ENCODE measurements at regions not wholly inside any gene's neighbourhood (a gene's known extent, or its start where the extent isn't known, plus 50 kb on each side); places are given as distances from the start of the nearest gene placed in this dataset.
"Not testable (repeated sequence)": the region's sequence is repeated elsewhere in the genome, so short reads cannot be mapped to it uniquely, and the experiment has no call there.

DNA sequence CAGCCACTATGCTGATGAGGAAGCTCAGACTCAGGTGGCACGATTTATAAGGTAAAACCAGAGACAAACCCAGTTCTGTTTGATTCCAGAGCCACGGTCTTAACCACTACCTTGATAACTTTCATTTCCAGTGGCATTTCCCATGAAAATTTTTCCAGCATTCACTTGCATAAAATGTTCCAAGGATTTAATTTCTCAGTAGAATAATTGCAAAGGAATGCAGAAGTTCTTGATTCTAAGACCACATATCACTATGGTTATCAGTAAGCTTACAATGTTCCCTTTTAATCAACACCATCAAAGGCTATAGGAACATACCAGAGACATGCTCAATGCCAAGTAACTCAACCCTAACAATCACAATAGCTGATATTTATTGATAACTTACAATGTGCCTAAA, 306.0 kb upstream of the HS3ST5 start:
- no peaks in the 10 kb centered on the region for H4K20me1 ChIP-seq (ENCODE audit: insufficient read depth, low read length)

DNA sequence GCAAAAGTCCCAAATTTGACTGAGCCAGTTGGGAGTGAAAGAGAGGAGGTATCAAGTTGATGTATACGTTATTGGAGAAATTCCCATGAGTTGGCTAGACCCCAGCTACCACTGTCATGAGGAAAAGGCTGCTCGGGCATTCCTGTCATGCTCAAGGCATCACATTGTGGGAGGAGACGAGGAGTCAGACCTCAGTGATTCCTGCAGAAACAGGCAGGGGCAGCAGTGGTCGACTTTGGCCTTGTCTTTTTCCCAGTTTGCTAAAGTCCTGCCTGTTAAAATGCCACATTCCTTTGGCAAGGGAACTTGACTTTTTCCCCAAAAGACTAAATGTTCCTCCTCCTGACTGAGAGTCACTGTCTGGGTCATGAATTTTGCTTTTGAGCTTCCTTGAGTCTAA, 295.5 kb upstream of the HS3ST5 start:
- H3K27ac ChIP-seq (ENCODE audit: low read depth, low read length, poor library complexity, severe bottlenecking): no peak overlapping the region
- no peaks in the 10 kb centered on the region for H3F3A ChIP-seq (ENCODE audit: insufficient read depth, low read length)
- no peaks in the 10 kb centered on the region for H3K36me3 ChIP-seq (ENCODE audit: insufficient read depth, low read length)
- no peaks in the 10 kb centered on the region for H4K20me1 ChIP-seq (ENCODE audit: insufficient read depth, low read length)
- H3K9me3 ChIP-seq (ENCODE audit: low read length): no peaks in the 10 kb centered on the region
- H3K79me2 ChIP-seq (ENCODE audit: insufficient read depth, low read length): no peaks in the 10 kb centered on the region
- no peak overlapping the region for H3K4me3 ChIP-seq (ENCODE audit: low read depth, low read length, poor library complexity, severe bottlenecking)
- H3K4me2 ChIP-seq (ENCODE audit: low read length): no peak overlapping the region
- no peak for TF ChIP-seq EZH2 (IDR thresholded peaks at IDR 0.05; ENCODE audit: borderline replicate concordance, low read length)
- TF ChIP-seq, protein P1, sequence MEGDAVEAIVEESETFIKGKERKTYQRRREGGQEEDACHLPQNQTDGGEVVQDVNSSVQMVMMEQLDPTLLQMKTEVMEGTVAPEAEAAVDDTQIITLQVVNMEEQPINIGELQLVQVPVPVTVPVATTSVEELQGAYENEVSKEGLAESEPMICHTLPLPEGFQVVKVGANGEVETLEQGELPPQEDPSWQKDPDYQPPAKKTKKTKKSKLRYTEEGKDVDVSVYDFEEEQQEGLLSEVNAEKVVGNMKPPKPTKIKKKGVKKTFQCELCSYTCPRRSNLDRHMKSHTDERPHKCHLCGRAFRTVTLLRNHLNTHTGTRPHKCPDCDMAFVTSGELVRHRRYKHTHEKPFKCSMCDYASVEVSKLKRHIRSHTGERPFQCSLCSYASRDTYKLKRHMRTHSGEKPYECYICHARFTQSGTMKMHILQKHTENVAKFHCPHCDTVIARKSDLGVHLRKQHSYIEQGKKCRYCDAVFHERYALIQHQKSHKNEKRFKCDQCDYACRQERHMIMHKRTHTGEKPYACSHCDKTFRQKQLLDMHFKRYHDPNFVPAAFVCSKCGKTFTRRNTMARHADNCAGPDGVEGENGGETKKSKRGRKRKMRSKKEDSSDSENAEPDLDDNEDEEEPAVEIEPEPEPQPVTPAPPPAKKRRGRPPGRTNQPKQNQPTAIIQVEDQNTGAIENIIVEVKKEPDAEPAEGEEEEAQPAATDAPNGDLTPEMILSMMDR (IDR thresholded peaks at IDR 0.05; ENCODE audit: low read length): no peak
- H2AFZ ChIP-seq (ENCODE audit: low read length): no peak overlapping the region
- no peak overlapping the region for H3K9ac ChIP-seq (ENCODE audit: low read length)
- H3K27me3 ChIP-seq (ENCODE audit: insufficient read depth, low read length): no peaks in the 10 kb centered on the region
- no peaks in the 10 kb centered on the region for H3K9me2 ChIP-seq (ENCODE audit: low read depth, low read length)
- H3K4me1 ChIP-seq (ENCODE audit: insufficient read depth, low read length, severe bottlenecking): no peaks in the 10 kb centered on the region

More for the DNA sequence above, 306.0 kb upstream of the HS3ST5 start:
- H3K4me2 ChIP-seq (ENCODE audit: low read length): no peak overlapping the region
- TF ChIP-seq EZH2 (IDR thresholded peaks at IDR 0.05; ENCODE audit: borderline replicate concordance, low read length): no peak
- TF ChIP-seq, protein P1 (IDR thresholded peaks at IDR 0.05; ENCODE audit: low read length): no peak
- H3F3A ChIP-seq (ENCODE audit: insufficient read depth, low read length): no peaks in the 10 kb centered on the region
- no peaks in the 10 kb centered on the region for H3K9me2 ChIP-seq (ENCODE audit: low read depth, low read length)
- H3K79me2 ChIP-seq (ENCODE audit: insufficient read depth, low read length): no peaks in the 10 kb centered on the region
- H3K9ac ChIP-seq (ENCODE audit: low read length): no peak overlapping the region
- H3K9me3 ChIP-seq (ENCODE audit: low read length): no peaks in the 10 kb centered on the region
- H3K4me3 ChIP-seq (ENCODE audit: low read depth, low read length, poor library complexity, severe bottlenecking): no peak overlapping the region
- no peaks in the 10 kb centered on the region for H3K4me1 ChIP-seq (ENCODE audit: insufficient read depth, low read length, severe bottlenecking)
- no peaks in the 10 kb centered on the region for H3K36me3 ChIP-seq (ENCODE audit: insufficient read depth, low read length)
- H2AFZ ChIP-seq (ENCODE audit: low read length): no peak overlapping the region
- no peak overlapping the region for H3K27ac ChIP-seq (ENCODE audit: low read depth, low read length, poor library complexity, severe bottlenecking)
- H3K27me3 ChIP-seq (ENCODE audit: insufficient read depth, low read length): no peaks in the 10 kb centered on the region

DNA sequence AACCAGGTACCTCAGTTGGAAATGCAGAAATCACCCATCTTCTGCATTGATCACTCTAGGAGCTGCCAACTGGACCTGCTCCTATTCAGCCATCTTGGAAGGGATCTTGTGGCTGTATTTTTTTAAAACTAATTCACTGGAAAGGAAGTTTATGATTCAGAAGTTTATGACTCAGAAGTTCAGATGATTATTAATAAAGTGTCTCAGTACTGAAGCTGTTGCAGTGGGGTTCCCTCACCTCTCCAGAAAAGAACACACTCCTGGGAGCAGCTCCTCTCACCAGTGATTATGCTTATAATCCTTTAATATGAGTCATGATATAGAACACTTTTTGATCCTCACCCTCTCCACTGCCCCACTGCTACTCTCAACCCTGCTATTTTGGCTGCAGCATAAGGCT, 291.2 kb upstream of the HS3ST5 start:
- H3K9me3 ChIP-seq (ENCODE audit: low read length): no peaks in the 10 kb centered on the region
- H4K20me1 ChIP-seq (ENCODE audit: insufficient read depth, low read length): no peaks in the 10 kb centered on the region
- no peaks in the 10 kb centered on the region for H3K36me3 ChIP-seq (ENCODE audit: insufficient read depth, low read length)
- no peak overlapping the region for H3K4me2 ChIP-seq (ENCODE audit: low read length)
- H3K27me3 ChIP-seq (ENCODE audit: insufficient read depth, low read length): no peaks in the 10 kb centered on the region
- H3K9me2 ChIP-seq (ENCODE audit: low read depth, low read length): no peaks in the 10 kb centered on the region
- H3K4me3 ChIP-seq (ENCODE audit: low read depth, low read length, poor library complexity, severe bottlenecking): no peak overlapping the region
- H3K27ac ChIP-seq (ENCODE audit: low read depth, low read length, poor library complexity, severe bottlenecking): no peak overlapping the region
- H3F3A ChIP-seq (ENCODE audit: insufficient read depth, low read length): no peaks in the 10 kb centered on the region
- H3K4me1 ChIP-seq (ENCODE audit: insufficient read depth, low read length, severe bottlenecking): no peaks in the 10 kb centered on the region
- no peak overlapping the region for H2AFZ ChIP-seq (ENCODE audit: low read length)
- TF ChIP-seq, protein P1 (IDR thresholded peaks at IDR 0.05; ENCODE audit: low read length): no peak
- no peak for TF ChIP-seq EZH2 (IDR thresholded peaks at IDR 0.05; ENCODE audit: borderline replicate concordance, low read length)
- no peak overlapping the region for H3K9ac ChIP-seq (ENCODE audit: low read length)
- H3K79me2 ChIP-seq (ENCODE audit: insufficient read depth, low read length): no peaks in the 10 kb centered on the region

DNA sequence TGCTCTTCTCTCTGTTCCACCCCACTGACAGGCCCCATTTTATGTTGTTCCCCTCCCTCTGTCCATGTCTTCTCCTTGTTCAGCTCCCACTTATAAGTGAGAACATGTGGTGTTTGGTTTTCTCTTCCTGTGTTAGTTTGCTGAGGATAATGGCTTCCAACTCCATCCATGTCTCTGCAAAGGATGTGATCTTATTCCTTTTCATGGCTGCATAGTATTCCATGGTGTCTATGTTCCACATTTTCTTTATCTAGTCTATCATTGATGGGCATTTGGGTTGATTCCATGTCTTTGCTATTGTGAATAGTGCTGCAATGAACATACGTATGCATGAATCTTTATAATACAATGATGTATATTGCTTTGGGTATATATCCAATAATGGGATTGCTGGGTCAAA, 283.4 kb upstream of the HS3ST5 start:
- not testable (repeated sequence) for H3K36me3 ChIP-seq (ENCODE audit: insufficient read depth, low read length); H2AFZ ChIP-seq (ENCODE audit: low read length); H3K79me2 ChIP-seq (ENCODE audit: insufficient read depth, low read length); H4K20me1 ChIP-seq (ENCODE audit: insufficient read depth, low read length); H3K4me2 ChIP-seq (ENCODE audit: low read length); H3K9ac ChIP-seq (ENCODE audit: low read length); H3K27me3 ChIP-seq (ENCODE audit: insufficient read depth, low read length); H3K4me1 ChIP-seq (ENCODE audit: insufficient read depth, low read length, severe bottlenecking); H3K9me3 ChIP-seq (ENCODE audit: low read length); H3K27ac ChIP-seq (ENCODE audit: low read depth, low read length, poor library complexity, severe bottlenecking); H3K9me2 ChIP-seq (ENCODE audit: low read depth, low read length); H3K4me3 ChIP-seq (ENCODE audit: low read depth, low read length, poor library complexity, severe bottlenecking); H3F3A ChIP-seq (ENCODE audit: insufficient read depth, low read length)

Data from OCI-LY1 (cell line).